Body of pancreas (tissue), 4 donors: ENCODE measurements at regions not wholly inside any gene's neighbourhood (a gene's known extent, or its start where the extent isn't known, plus 50 kb on each side); places are given as distances from the start of the nearest gene placed in this dataset.
"Not testable (repeated sequence)": the region's sequence is repeated elsewhere in the genome, so short reads cannot be mapped to it uniquely, and the experiment has no call there.

ENCODE experiments used
- ATAC-seq: fragments of 150-250 bp; one replicate; pipeline ENCODE4 v1.9.1; 2016
- DNase-seq, 4 donors: peaks; one replicate each; pipeline ENCODE4 v3.0.0-alpha.2; 2019
- H3K27ac ChIP-seq, 4 donors: fragments of 200-600 bp; sonication (generic); 1 replicate in 3 of 4; 2 replicates in 1 of 4; pipeline versions ENCODE4 v1.5.1 to v1.6.1; 2016 to 2019; ENCODE audit warnings: mild to moderate bottlenecking in 1 of 4, mixed read lengths in 1 of 4, moderate library complexity in 1 of 4
- H3K27me3 ChIP-seq, 2 donors: fragments of 200-600 bp; sonication (generic); one replicate each; pipeline ENCODE4 v1.6.0; 2016; ENCODE audit warnings: mild to moderate bottlenecking in 1 of 2
- H3K36me3 ChIP-seq, 2 donors: fragments of 200-600 bp; sonication (generic); replicated peaks in 1 of 2; 2 replicates each; pipeline ENCODE4 v1.5.1; 2016; ENCODE audit warnings: low read depth in 2 of 2; ENCODE audit not compliant: insufficient read depth in 1 of 2
- H3K4me1 ChIP-seq: fragments of 200-600 bp; sonication (generic); one replicate; pipeline ENCODE4 v1.6.0; 2016
- H3K4me3 ChIP-seq, 2 donors: fragments of 200-600 bp; sonication (generic); 1 replicate in 1 of 2; 2 replicates in 1 of 2; pipeline ENCODE4 v1.5.1; 2016 to 2019
- H3K9me3 ChIP-seq, 3 donors: fragments of 200-600 bp; sonication (generic); 1 replicate in 2 of 3; 2 replicates in 1 of 3; pipeline ENCODE4 v1.5.1; 2016
- POLR2A ChIP-seq, 3 donors: fragments of 450-650 bp; IDR thresholded peaks; one replicate each; pipeline ENCODE4 v1.6.1; 2016; ENCODE audit warnings: antibody characterized with exemption in 3 of 3, mild to moderate bottlenecking in 2 of 3
- WGBS, 2 donors: methylation state at CpG; one replicate each; pipeline ENCODE4 v1.1.5; 2017; 5-methylcytosine and 5-hydroxymethylcytosine counted together
- intact Hi-C: fragments of 100-400 bp; cut with DNase I; formaldehyde crosslinking; loops from one replicate; pipeline ENCODE4 v1.15.1; 2023
- TF ChIP-seq, protein P1 (sequence below), 7 experiments: fragments of 450-650 bp in 4 of 7; fragments of 200-600 bp in 3 of 7; sonication (generic) in 3 of 7; IDR thresholded peaks; one replicate each; pipeline ENCODE4 v1.5.1; 2016 to 2019; ENCODE audit warnings: antibody characterized with exemption in 7 of 7

- Histone ChIP-seq H3K27me3 (no peaks in the 10 kb centered on the region), H3K4me1 (no peaks in the 10 kb centered on the region), H3K27ac (no peak overlapping the region), H3K9me3 (no peaks in the 10 kb centered on the region), H3K4me3 (no peak overlapping the region), H3K36me3 (no peaks in the 10 kb centered on the region)
- 60 to 65% methylated on average over 1 to 2 of the region's 2 CpGs for WGBS, 2 donors
- no peak for DNase-seq
- TF ChIP-seq, protein P1, sequence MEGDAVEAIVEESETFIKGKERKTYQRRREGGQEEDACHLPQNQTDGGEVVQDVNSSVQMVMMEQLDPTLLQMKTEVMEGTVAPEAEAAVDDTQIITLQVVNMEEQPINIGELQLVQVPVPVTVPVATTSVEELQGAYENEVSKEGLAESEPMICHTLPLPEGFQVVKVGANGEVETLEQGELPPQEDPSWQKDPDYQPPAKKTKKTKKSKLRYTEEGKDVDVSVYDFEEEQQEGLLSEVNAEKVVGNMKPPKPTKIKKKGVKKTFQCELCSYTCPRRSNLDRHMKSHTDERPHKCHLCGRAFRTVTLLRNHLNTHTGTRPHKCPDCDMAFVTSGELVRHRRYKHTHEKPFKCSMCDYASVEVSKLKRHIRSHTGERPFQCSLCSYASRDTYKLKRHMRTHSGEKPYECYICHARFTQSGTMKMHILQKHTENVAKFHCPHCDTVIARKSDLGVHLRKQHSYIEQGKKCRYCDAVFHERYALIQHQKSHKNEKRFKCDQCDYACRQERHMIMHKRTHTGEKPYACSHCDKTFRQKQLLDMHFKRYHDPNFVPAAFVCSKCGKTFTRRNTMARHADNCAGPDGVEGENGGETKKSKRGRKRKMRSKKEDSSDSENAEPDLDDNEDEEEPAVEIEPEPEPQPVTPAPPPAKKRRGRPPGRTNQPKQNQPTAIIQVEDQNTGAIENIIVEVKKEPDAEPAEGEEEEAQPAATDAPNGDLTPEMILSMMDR (IDR thresholded peaks at IDR 0.05), result no peak
- no peak for TF ChIP-seq POLR2A (IDR thresholded peaks at IDR 0.05)
- ATAC-seq, result no peak
- intact Hi-C loops, result no loop called here
Observed at GRCh38 chrX:46152756-46153155, 392.5 kb downstream of the ZNF674 start.

- WGBS, 2 donors, result 64 to 78% methylated on average over 1 to 5 of the region's 5 CpGs
- DNase-seq, H3K36me3 ChIP-seq, H3K27me3 ChIP-seq, H3K27ac ChIP-seq, ATAC-seq, H3K4me1 ChIP-seq, intact Hi-C loops, H3K4me3 ChIP-seq, H3K9me3 ChIP-seq: not testable (repeated sequence)
Observed at GRCh38 chrX:46151332-46151731, 393.9 kb downstream of the ZNF674 start.

DNA sequence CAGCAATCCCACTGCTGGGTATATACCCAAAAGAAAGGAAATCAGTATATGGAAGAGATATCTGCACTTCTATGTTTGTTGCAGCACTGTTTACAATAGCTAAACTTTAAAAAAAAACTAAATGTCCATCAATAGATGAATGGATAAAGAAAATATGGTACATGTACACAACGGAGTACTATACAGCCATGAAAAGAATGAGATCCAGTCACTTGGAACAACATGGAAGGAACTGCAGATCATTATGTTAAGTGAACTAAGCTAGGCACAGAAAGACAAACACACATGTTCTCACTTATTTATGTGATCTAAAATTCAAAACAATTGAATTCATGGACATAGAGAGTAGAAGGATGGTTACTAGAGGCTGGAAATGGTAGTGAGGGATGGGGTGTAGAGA, 400.7 kb downstream of the ZNF674 start:
- 73 to 88% methylated on average over 1 of the region's 1 CpG for WGBS, 2 donors
- Histone ChIP-seq H3K27ac (no peak overlapping the region), H3K27me3 (no peaks in the 10 kb centered on the region), H3K36me3 (no peaks in the 10 kb centered on the region), H3K4me1 (no peaks in the 10 kb centered on the region), H3K4me3 (no peak overlapping the region), H3K9me3 (no peaks in the 10 kb centered on the region)
- no peak for TF ChIP-seq POLR2A (IDR thresholded peaks at IDR 0.05)
- TF ChIP-seq, protein P1 (IDR thresholded peaks at IDR 0.05), result no peak
- DNase-seq, result no peak
- ATAC-seq, result no peak
- intact Hi-C loops, result no loop called here

DNA sequence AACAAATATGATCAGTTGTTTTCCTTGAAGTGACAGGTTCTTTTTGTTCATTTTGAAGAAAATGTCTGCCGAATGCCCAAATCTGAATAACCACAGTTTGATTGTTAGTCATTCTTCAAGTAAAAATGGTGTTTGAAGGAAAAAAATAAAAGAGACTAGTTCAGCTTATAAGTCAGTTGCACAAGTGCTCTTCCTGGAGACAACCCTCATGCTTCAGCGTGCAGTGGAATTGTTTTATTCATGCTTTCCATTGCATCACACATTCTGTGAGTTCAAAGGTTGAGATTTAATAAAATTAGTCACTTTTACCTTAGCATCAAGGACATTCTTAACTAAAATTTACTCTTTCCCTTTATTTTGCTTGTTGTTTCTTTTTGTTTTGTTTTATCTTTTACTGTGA, 404.9 kb downstream of the ZNF674 start:
- Histone ChIP-seq H3K27me3 (no peaks in the 10 kb centered on the region), H3K9me3 (no peaks in the 10 kb centered on the region), H3K4me1 (no peaks in the 10 kb centered on the region), H3K36me3 (no peaks in the 10 kb centered on the region), H3K4me3 (no peak overlapping the region), H3K27ac (no peak overlapping the region)
- intact Hi-C loops, result no loop called here
- 73 to 88% methylated on average over 2 of the region's 2 CpGs for WGBS, 2 donors
- TF ChIP-seq, protein P1 (IDR thresholded peaks at IDR 0.05), result no peak
- TF ChIP-seq POLR2A (IDR thresholded peaks at IDR 0.05), result no peak
- DNase-seq, result no peak
- ATAC-seq, result no peak

GRCh38 chrX:46130247-46130646, 415.0 kb downstream of the ZNF674 start:
- Histone ChIP-seq H3K27me3 (no peaks in the 10 kb centered on the region), H3K4me1 (no peaks in the 10 kb centered on the region), H3K4me3 (no peak overlapping the region), H3K36me3 (no peaks in the 10 kb centered on the region), H3K27ac (no peak overlapping the region), H3K9me3 (no peaks in the 10 kb centered on the region)
- TF ChIP-seq, protein P1 (IDR thresholded peaks at IDR 0.05), result no peak
- no peak for TF ChIP-seq POLR2A (IDR thresholded peaks at IDR 0.05)
- WGBS, 2 donors, result 48 to 63% methylated on average over 5 to 6 of the region's 6 CpGs
- no peak for DNase-seq
- intact Hi-C loops, result no loop called here
- no peak for ATAC-seq
